Osteocyte (in vitro differentiated cells): ENCODE measurements at regions not wholly inside any gene's neighbourhood (a gene's known extent, or its start where the extent isn't known, plus 50 kb on each side); places are given as distances from the start of the nearest gene placed in this dataset.

Source experiments
- DNase-seq: peaks from one replicate; pipeline ENCODE4 v3.0.0; 2021; ENCODE audit warnings: mixed read lengths; ENCODE audit not compliant: unreplicated experiment; ENCODE audit errors: extremely low spot score
- H3K27ac Mint-ChIP-seq: one replicate; pipeline ENCODE4 v1.8.0; 2021; ENCODE audit warnings: mild to moderate bottlenecking, mixed read lengths; ENCODE audit not compliant: unreplicated experiment
- H3K27me3 Mint-ChIP-seq: one replicate; pipeline ENCODE4 v1.8.0; 2021; ENCODE audit warnings: mixed read lengths; ENCODE audit not compliant: unreplicated experiment
- H3K36me3 Mint-ChIP-seq: one replicate; pipeline ENCODE4 v1.8.0; 2021; ENCODE audit warnings: mixed read lengths; ENCODE audit not compliant: unreplicated experiment
- H3K4me1 Mint-ChIP-seq: one replicate; pipeline ENCODE4 v1.8.0; 2021; ENCODE audit warnings: mixed read lengths; ENCODE audit not compliant: unreplicated experiment
- H3K4me3 Mint-ChIP-seq: one replicate; pipeline ENCODE4 v1.8.0; 2021; ENCODE audit warnings: mild to moderate bottlenecking, moderate library complexity, mixed read lengths; ENCODE audit not compliant: unreplicated experiment
- H3K9me3 Mint-ChIP-seq: one replicate; pipeline ENCODE4 v1.8.0; 2021; ENCODE audit warnings: mixed read lengths; ENCODE audit not compliant: unreplicated experiment
- TF ChIP-seq, protein P1 (sequence below): fragments of 200-600 bp; sonication (generic); IDR thresholded peaks from 2 replicates; pipeline ENCODE4 v1.5.0; 2021; ENCODE audit warnings: antibody characterized with exemption, mild to moderate bottlenecking, moderate library complexity

GRCh38 chr7:67678419-67678818, 681.8 kb downstream of the TYW1 start:
- Mint-ChIP-seq H3K36me3 (no peaks in the 10 kb centered on the region), H3K27me3 (no peaks in the 10 kb centered on the region), H3K9me3 (peaks cover 35% of the 10 kb centered on the region), H3K4me3 (no peak overlapping the region), H3K4me1 (no peaks in the 10 kb centered on the region), H3K27ac (no peak overlapping the region)
- no peak for DNase-seq
- TF ChIP-seq, protein P1, sequence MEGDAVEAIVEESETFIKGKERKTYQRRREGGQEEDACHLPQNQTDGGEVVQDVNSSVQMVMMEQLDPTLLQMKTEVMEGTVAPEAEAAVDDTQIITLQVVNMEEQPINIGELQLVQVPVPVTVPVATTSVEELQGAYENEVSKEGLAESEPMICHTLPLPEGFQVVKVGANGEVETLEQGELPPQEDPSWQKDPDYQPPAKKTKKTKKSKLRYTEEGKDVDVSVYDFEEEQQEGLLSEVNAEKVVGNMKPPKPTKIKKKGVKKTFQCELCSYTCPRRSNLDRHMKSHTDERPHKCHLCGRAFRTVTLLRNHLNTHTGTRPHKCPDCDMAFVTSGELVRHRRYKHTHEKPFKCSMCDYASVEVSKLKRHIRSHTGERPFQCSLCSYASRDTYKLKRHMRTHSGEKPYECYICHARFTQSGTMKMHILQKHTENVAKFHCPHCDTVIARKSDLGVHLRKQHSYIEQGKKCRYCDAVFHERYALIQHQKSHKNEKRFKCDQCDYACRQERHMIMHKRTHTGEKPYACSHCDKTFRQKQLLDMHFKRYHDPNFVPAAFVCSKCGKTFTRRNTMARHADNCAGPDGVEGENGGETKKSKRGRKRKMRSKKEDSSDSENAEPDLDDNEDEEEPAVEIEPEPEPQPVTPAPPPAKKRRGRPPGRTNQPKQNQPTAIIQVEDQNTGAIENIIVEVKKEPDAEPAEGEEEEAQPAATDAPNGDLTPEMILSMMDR: no peak

GRCh38 chr7:67683628-67684027, 687.0 kb downstream of the TYW1 start:
- TF ChIP-seq, protein P1: no peak
- no peak overlapping the region for H3K27ac Mint-ChIP-seq

DNA sequence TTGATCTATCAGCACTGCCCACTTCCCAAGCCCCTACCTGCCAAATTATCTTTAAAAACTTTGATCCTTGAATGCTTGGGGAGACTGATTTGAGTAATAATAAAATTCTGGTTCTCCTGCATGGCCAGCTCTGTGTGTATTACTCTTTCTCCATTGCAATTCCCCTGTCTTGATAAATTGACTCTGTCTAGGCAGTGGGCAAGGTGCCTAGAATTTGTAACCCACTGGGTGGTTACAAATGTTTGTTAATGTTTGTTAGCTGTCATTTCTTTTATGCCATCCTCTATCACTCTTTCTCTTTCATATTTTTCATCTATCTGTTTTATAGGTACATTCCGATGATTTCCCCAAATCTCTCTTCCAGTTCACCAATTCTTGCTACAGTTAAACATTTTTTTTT, 694.1 kb downstream of the TYW1 start:
- Mint-ChIP-seq H3K4me3 (no peak overlapping the region), H3K27ac (no peak overlapping the region), H3K9me3 (peaks cover 45% of the 10 kb centered on the region)

More at GRCh38 chr7:67683628-67684027, 687.0 kb downstream of the TYW1 start:
- no peak overlapping the region for H3K4me3 Mint-ChIP-seq
- DNase-seq: no peak
- H3K36me3 Mint-ChIP-seq: no peaks in the 10 kb centered on the region
- no peaks in the 10 kb centered on the region for H3K27me3 Mint-ChIP-seq
- peaks cover 29% of the 10 kb centered on the region for H3K9me3 Mint-ChIP-seq
- H3K4me1 Mint-ChIP-seq: no peaks in the 10 kb centered on the region

GRCh38 chr7:67692425-67692824, 695.8 kb downstream of the TYW1 start:
- TF ChIP-seq, protein P1: no peak
- no peaks in the 10 kb centered on the region for H3K36me3 Mint-ChIP-seq
- no peak for DNase-seq
- no peaks in the 10 kb centered on the region for H3K4me1 Mint-ChIP-seq
- H3K9me3 Mint-ChIP-seq: peaks cover 52% of the 10 kb centered on the region
- no peak overlapping the region for H3K4me3 Mint-ChIP-seq
- no peak overlapping the region for H3K27ac Mint-ChIP-seq
- no peaks in the 10 kb centered on the region for H3K27me3 Mint-ChIP-seq

More for the DNA sequence above, 694.1 kb downstream of the TYW1 start:
- Mint-ChIP-seq H3K4me1 (no peaks in the 10 kb centered on the region), H3K27me3 (no peaks in the 10 kb centered on the region), H3K36me3 (no peaks in the 10 kb centered on the region)
- DNase-seq: no peak
- TF ChIP-seq, protein P1: no peak

DNA sequence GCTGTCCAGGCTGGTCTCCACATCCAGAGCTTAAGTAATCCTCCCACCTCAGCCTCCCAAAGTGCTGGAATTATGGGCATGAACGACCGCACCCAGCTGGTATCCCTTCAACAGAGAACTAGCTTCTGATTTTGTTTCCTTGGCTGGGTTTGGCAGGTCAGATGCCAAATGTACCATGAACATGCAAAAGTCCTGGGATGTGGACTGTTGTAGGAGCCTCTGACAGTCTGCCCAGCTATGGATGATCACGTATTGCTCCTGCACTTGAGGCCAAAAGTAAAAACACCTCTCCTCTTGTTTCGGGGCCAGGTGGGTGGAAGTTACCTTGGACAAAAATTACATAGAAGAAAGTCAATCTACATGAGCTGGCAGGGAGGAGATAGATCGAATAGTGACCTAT, 699.5 kb downstream of the TYW1 start:
- Mint-ChIP-seq H3K4me1 (no peaks in the 10 kb centered on the region), H3K27ac (no peak overlapping the region), H3K4me3 (no peak overlapping the region), H3K9me3 (peaks cover 48% of the 10 kb centered on the region), H3K27me3 (no peaks in the 10 kb centered on the region), H3K36me3 (no peaks in the 10 kb centered on the region)
- no peak for DNase-seq
- TF ChIP-seq, protein P1: no peak
